HTR-8/SVneo (cell line): ENCODE measurements at regions not wholly inside any gene's neighbourhood (a gene's known extent, or its start where the extent isn't known, plus 50 kb on each side); places are given as distances from the start of the nearest gene placed in this dataset.
A peak's percentile ranks its signal among the peaks of the same experiment; 100 is the strongest.

Experiments
- DNase-seq: peaks from one replicate; pipeline ENCODE4 v3.0.0; 2011; ENCODE audit warnings: low spot score, mixed read lengths; ENCODE audit not compliant: insufficient read length
- FAIRE-seq: peaks from 2 replicates; lab custom pipeline; 2011; peaks lifted over from hg19 to GRCh38; lab: Jason Lieb, UNC

GRCh38 chr4:136893573-136893972, 638.7 kb downstream of the PCDH18 start:
- DNase-seq (no peak), FAIRE-seq (no peak)

DNA sequence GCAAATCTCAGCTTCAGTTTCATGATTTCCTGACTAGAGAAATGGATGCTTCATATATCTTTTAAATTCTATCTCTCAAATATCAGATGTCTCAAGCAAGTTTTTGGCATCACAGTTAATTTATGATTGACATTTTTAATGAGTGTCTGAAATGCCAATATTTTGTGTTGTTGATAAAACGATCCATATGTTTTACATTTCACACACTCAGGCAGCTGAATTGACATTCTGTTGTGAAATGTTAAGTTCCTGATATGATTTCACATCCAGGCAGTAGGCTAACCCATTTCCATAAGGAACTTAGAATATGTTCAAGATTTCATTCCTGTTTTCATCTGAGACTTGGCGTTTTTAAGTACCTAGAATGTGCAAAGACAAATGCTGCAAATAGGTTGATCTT, 650.6 kb downstream of the PCDH18 start:
- DNase-seq (no peak), FAIRE-seq (no peak)

DNA sequence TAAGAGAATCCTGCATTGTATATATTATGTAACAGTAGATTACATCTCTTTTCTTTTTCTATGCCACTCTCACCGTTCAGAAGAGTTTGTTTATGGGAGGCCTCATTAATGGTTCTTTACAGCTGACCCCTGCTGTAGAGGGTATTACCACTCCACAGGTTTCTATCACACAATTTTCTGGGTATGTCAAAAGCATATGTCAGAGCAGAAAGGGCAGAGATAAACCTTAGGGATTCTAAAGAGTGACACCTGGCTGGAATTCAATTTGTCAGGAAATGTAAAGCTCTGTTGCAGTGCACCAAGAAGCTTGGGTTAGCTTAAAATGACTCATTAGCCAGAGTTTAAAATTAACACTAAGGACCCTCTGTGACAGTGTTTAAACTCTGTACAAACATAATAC, 658.7 kb downstream of the PCDH18 start:
- FAIRE-seq: no peak
- no peak for DNase-seq

- no peak for DNase-seq
- FAIRE-seq: no peak
Observed at GRCh38 chr4:136867465-136867864, 664.8 kb downstream of the PCDH18 start.

- no peak for DNase-seq
- FAIRE-seq: no peak
Observed at GRCh38 chr4:136865526-136865925, 666.8 kb downstream of the PCDH18 start.

DNA sequence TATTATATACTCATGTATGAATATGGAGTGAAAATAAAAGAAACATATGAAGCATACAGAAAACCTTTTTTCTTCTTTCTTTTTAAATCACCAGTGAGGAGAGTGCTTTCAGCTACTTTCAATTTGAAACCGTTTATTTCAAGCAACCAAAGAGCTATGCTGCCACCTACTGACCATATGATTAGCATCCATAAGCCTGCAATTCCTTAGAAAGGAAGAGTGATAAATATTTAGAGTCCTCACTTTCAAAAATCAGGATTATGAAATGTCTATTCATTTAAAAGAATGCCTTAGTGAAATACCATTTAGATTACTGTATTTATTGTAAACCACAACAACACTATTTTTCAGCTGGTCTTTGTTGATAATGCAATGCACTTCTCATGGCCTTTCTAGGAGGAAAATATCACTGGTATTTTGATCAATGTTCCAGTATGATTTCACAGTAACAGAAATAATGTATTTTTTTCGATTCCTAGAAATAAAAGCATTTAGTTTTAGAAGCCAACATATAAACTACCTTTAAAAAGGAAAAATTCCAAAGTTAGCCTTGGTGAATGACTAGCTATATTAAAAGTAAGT, 667.6 kb downstream of the PCDH18 start:
- DNase-seq (peak; percentile 23), FAIRE-seq (no peak)

- DNase-seq (no peak), FAIRE-seq (no peak)
Observed at GRCh38 chr4:136863756-136864155, 668.5 kb downstream of the PCDH18 start.

DNA sequence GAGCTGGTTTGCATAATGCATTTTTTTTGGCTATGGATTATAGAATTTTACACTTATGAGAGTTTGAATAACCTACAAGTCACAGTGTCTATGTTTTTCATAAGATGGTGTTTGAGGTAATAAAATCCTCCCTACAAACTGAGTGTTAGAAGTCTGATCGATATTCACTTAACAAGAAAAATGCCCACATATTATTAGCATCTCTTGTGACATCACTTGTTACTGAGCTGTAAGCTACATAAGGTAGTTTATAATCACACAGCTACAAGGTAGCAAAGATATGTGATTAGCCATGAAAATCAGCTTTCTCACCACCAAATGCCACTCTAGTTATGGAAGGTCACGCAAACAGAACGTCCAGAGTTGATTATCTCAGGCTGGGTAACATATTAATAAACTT, 669.6 kb downstream of the PCDH18 start:
- DNase-seq (no peak), FAIRE-seq (no peak)

DNA sequence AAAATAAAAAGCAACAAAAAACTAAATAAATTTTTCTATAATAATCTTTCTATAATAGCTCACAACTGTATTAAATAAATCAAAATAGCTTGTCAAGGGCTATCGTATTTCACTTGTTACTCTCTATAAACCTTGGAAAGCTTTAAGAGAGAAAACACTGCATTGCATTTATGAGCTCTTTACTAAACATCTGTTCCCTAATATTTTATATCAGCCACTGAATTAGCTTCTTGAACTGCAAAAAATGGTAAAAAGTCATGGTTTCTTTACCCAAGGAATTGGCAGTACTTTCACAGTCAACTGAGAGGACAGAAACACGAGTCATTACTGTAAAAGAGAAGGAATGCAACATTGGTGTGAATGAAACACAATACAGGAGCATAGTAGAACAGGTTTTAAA, 671.2 kb downstream of the PCDH18 start:
- no peak for FAIRE-seq
- no peak for DNase-seq

GRCh38 chr4:136858903-136859302, 673.4 kb downstream of the PCDH18 start:
- FAIRE-seq: no peak

GRCh38 chr4:136855886-136856285, 676.4 kb downstream of the PCDH18 start:
- no peak for FAIRE-seq
- DNase-seq: no peak

More at GRCh38 chr4:136858903-136859302, 673.4 kb downstream of the PCDH18 start:
- DNase-seq: no peak

- no peak for DNase-seq
- FAIRE-seq: no peak
Observed at GRCh38 chr4:136850446-136850845, 681.8 kb downstream of the PCDH18 start.

GRCh38 chr4:136847881-136848621, 684.2 kb downstream of the PCDH18 start:
- FAIRE-seq (no peak), DNase-seq (no peak)

- DNase-seq (no peak), FAIRE-seq (no peak)
Observed at GRCh38 chr4:136841526-136841925, 690.8 kb downstream of the PCDH18 start.

DNA sequence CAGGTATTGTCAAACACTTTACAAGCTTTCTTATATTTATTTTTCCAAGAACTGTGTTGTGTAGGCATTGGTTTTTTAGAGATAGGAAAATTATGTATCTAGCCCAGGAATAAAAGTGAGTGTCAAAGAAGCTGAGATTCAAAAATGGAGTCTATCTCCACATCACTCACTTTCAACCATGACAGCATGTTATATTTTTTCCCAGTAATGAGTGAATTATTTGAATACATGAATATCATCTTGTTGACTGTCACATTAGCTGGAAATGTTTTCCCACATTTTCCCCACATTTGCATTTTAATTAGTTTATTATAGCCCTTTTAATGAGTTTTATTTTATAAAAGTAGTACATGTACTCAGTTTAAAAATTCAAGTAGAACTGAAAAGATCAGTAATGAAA, 693.7 kb downstream of the PCDH18 start:
- FAIRE-seq: no peak
- no peak for DNase-seq

DNA sequence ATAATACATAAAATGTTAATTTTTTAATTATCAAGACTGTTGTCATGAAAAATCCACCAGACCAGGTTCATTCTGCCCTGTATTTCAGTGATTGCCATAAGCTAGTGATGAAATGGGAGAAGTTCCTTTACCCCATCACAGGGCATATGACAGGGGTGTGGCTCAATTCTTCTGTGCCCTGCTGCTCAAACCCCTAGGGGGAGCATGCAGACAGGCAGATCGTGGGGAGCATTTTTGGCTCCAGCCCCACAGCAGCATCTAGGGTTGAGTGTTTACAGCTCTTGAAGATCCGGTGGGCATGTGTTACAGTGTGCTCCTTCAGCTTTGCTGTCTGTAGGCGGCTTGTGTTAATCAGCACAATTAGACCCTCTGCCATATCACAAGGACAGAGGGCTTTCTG, 700.7 kb downstream of the PCDH18 start:
- no peak for DNase-seq
- no peak for FAIRE-seq

- FAIRE-seq (no peak), DNase-seq (no peak)
Observed at GRCh38 chr4:136829280-136829679, 703.0 kb downstream of the PCDH18 start.

DNA sequence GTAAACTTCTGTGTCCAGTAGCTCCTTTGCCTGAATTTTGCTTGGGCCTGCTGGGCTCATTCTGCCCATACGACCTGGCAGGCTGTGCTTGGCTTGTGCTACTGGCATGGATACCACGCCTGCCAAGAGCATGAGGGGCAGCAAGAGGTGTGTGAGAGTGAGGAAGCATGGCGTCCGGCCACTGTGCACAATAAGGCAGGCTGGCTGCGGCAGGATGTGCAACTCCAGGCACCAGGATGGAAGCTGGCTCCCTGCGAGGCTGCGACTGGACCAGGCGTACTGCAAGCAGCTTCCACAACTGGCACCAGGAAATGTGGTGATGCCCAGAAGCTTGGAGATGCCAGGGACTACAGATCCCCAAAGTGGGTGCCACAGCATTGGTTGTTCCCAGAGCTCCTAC, 709.3 kb downstream of the PCDH18 start:
- no peak for FAIRE-seq
- DNase-seq: no peak

DNA sequence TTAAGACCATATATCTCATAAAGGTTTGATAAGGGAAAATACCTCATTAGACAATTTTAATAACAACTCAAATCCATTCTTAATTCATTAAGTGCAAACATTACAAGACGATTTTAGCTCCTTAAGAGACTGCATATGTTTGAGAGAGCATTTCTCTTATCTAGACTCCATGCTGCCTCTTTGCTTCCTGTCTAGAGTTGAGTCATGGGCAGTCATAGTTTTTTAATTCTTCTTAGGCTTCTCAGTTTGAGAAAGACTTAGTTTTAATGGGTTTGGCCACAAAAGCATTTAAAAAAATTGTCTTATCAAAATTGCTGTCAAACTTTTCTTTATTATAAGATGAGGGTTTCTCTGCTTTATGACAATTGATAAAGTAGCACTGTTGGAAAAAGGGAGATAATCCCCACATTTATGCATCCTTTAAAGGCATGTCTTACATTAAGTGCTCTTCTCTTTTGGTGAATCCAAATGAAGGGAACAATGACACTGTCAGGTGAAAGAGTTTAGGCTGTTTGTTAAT, 713.4 kb downstream of the PCDH18 start:
- no peak for FAIRE-seq
- no peak for DNase-seq

- no peak for FAIRE-seq
- DNase-seq: no peak
Observed at GRCh38 chr4:136812100-136812880, 720.0 kb downstream of the PCDH18 start.

DNA sequence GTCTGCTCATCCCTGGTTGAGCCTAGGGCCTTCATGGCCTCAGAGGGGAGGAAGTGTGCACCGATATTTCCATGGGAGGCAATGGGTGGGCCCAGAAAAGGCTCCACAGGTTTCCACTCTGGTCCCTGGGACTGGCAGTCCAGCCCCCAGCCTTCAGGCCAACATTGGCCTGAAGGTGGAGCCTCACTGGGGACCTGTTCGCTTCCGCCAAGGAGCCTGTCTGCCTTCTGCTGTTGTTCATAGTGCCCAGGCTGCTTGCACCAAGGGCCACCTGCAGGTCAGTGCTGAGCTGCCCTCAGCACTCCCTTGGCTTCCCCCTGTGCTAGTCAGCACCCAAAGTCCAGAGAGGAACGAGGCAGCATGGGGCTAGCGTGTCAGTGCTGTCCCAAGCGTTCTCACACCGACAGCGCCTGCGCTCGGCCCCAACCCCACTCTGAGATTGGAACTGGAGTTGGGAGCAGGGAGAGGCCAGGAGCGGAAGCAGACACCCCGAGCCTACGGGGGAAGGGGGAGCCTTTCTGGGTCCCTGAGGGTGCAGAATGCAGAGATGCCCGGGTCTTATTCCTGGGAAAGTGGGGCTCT, 720.7 kb downstream of the PCDH18 start:
- DNase-seq: no peak
- no peak for FAIRE-seq
